HG03196 (cell line): ENCODE measurements at regions not wholly inside any gene's neighbourhood (a gene's known extent, or its start where the extent isn't known, plus 50 kb on each side); places are given as distances from the start of the nearest gene placed in this dataset.

Experiments
- ATAC-seq: cut with Tn5 transposase; IDR thresholded peaks from one replicate; pipeline ENCODE4 v1.9.1; 2021; ENCODE audit not compliant: unreplicated experiment

- no peak for ATAC-seq
Observed at GRCh38 chr17:72254808-72255449, 134.1 kb downstream of the SOX9 start.

DNA sequence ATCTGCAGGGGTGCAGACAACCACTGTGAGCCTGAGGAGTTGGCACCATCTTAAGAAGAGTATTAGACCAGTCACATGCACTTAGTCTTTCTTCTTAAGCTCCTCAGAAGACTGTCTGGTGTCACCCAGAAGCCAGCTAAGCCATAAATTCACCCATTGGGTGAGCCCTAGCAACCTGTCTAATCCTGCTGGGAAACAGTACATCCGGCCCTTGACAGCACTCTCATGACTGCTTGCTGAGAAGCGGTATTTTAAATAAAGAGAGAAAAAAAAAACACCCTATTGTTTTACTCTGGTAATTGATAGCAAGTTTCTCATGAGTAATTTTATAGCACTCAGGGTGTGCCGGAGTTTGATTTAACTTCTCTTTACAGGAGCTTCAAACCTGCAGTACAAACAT, 134.7 kb downstream of the SOX9 start:
- ATAC-seq, result no peak

- no peak for ATAC-seq
Observed at GRCh38 chr17:72258711-72259110, 137.9 kb downstream of the SOX9 start.

DNA sequence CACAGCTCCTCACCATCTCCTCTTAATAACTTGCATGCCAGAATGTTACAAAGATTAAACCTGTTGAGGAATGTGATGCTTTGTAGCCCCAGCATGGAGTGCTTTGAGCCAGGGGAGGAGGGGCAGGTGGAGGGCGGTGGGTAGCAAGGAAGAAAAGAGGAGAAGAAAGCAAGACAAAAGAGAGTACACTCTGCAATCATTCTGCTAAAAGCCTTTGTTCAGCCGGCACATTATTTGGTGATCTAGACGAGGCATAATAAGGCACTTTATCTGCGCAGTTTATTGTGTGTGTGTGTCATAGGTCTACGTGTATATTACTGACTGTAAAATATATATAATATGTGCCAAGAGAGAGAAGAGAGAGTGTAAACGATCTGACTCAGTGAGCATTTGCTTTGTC, 139.1 kb downstream of the SOX9 start:
- ATAC-seq, result no peak

- ATAC-seq, result no peak
Observed at GRCh38 chr17:72262766-72263165, 141.9 kb downstream of the SOX9 start.

GRCh38 chr17:72264682-72265405, 144.0 kb downstream of the SOX9 start:
- ATAC-seq, result no peak

- ATAC-seq, result no peak
Observed at GRCh38 chr17:72266112-72266775, 145.4 kb downstream of the SOX9 start.

DNA sequence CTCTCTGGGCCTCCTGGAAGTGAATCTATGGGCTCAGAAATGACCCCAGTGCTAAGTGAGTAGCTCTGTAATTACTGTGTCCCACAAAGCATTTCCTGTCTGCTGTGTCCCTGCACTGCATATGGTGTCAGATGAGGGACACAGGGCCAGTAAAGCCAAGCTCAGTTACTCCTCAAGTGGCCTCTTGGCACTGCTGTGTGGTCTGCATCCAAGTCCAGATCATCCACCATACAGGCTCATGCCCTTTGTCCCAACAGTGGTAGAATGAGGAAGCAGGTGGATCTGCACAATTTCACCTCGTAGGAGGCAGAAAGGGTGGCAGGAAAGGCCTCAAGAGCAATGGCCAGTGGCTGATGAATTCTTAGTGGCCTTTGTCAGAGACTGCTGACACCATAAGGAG, 146.8 kb downstream of the SOX9 start:
- no peak for ATAC-seq

- no peak for ATAC-seq
Observed at GRCh38 chr17:72268431-72268830, 147.6 kb downstream of the SOX9 start.

DNA sequence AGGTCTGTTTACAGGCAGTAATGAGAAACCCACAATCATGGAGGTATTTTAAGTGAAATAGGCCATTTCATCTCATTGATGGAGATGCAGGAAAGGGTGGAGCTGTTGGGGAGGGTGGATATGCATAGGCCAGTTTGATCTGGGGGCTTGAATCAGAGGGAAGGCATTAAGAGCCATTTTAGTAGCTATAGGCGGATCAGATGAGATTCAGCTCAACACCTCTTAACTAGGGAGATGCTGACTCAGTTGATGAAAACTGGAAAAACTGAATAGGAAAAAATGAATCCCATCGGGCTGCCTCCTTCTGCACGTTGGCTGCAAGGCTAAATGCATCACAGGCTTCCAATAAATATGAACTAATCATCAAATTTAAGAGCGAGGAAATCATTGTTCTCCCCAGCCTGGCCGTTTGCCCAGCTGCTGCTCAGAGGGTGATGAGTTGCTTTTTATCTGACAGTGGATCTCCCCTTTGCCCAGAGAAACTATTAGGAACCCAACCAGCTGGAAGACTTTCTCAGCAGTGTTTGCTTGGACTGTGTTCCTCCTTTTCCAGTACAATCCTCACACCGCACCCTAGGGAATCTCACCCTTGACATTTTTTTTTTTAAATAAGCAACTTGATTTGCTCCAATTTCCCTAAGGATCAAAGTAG, 149.6 kb downstream of the SOX9 start:
- ATAC-seq, result no peak

GRCh38 chr17:72271603-72272002, 150.8 kb downstream of the SOX9 start:
- no peak for ATAC-seq

DNA sequence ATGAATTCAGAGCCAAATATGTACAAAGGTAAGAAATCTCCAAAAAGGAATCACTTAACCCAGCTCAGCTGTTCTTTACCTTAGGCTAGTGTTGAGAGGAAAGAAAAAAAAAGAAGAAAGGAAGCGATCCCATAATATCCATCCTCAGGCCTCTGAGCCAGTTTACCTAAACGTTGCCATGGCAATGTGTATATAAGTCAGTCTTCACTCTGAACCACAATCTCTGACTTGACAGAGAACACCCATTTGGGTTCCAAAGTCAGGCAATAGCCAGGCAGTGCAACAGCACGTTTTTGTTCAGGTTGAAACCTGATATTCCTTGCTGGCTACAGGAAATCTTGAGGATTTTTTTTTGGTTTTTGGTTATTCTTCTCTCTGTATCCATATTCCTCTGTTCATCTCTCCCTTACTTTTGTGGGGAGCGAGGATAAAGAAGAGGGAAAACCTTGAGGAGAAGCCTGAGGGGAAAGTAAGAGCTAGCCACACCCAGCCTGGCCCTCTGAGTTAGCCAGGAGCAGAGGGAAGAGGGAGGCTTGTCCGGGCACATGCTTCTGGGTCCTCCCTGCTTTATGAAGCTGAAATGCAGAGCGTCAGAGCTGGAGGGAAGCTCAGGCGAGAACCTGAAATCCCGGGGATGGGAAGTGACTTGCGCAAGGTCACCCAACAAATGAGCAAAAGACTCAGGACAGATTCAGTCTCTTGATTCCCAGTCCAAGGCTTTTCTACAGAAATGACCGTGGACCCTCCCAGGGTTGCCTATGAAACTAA, 152.7 kb downstream of the SOX9 start:
- no peak for ATAC-seq

DNA sequence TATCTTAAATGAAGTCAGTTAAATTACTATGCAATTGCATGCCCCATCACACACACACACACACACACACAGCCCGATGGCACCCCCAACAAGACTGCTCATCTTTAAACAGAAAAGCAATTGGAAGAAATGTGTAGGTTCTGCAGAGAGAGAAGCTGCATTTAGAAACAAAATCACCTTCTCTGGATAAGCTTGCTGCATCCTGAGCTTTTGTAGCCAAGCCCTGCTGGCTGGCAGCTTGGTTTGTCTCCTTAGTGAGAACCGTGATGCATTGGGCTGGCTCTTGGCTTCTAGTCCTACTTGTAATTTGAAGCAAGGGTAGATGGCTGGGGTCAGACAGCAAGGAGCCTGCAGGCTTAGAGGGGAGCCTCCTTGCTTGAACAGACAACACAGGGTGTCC, 153.8 kb downstream of the SOX9 start:
- no peak for ATAC-seq

DNA sequence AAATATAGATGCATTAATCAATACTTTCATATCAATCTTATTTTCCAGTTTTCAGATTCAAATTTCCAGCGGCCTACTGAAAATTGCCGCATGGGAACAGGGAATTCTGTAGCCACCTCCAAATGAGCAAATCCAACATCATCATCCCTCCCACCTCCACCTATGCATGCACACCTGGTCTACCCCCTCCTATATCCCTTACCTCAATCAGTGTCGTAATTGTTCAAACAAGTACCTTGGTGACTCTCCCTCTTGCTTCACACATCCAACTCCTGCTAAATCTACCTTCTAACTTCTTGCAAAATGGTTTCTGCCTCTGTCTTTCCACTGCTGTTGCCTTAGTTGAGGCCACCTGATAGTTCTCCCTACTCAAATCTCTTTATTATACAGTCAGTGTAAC, 160.1 kb downstream of the SOX9 start:
- ATAC-seq, result no peak

DNA sequence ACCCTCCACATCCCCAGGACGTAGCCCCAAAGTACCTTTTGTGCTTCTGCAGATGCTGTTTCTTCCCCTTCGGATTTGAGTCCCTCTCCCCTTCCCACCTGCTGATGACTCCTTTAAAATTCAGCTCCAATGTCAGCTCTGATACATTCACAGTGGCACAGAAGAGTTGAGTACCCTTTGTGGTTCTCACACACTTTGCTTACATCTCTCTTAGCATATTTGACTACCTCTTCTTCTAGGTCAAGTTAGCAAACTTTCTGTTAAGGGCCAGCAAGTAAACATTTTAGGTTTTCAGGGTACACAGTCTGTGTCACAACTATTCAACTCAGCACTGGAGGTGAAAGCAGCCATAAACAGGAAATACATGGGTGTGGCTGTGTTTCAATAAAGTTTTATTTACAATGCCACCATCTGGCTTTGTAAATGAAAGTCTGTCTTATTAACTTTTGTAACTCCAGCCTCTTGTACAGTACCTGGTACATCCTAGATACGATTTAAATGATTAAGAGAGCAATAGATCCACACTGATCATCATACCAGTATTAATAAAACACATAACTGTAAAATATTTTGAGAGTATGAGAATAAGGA, 161.7 kb downstream of the SOX9 start:
- no peak for ATAC-seq

GRCh38 chr17:72284806-72285205, 164.0 kb downstream of the SOX9 start:
- ATAC-seq, result no peak

- no peak for ATAC-seq
Observed at GRCh38 chr17:72287586-72287985, 166.8 kb downstream of the SOX9 start.

DNA sequence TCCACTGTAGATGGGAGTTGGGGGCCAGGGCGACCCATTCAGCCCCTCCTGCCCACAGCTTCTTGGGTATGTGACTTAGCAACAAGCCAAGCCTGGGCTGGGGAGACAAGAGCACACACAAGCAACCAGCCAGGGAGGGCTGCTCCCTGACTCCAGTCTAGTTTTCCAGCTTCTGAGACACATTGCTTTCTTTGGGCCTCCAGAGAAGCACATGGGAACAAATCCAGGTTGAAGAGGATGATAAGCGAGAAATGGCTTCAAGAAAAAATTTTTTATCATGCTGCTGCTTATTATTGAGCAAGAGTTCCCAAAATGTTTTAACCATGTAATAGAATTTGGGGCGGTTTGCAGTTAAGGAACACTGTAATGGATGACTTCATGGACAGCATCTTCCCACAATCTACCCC, 173.7 kb downstream of the SOX9 start:
- ATAC-seq, result no peak

DNA sequence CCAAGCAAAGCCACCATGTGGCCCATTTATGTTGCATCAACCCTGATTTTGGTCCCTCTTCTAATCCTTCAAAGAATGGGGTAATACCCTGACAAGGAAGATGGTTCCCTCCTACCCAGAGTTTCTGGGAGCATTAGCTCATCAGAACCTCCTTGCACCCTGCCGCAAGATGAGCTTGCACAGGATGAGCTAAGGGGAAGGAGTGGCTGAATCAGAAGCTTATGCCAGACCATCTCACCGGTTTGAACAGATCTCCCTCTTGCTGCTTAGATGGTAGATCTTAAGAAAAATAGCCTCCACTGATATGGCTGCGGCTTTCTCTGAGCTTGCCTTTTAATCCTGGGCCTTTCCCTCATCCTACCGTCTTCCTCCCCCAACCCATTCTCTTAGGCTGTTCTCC, 175.1 kb downstream of the SOX9 start:
- ATAC-seq, result no peak

DNA sequence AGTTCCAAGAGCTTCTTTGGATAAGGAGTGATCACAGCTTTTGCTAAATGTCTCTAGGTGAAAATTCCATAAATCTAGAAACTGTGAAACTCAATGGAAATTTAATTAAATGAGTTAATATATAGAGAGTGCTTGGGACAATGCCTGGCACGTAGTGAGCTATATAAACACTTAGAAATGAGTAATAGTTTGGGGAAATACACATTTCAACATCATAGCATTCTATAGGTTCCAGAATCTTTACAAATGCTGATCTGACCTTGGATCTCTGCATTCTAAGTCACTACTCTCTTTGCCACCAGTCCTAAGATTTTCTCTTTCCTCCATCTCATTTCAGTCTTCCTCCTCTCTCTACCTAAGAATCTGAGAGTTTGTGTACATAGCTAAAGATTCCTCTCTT, 175.6 kb downstream of the SOX9 start:
- ATAC-seq, result no peak
